Erythroblast (primary cell): ENCODE measurements at regions not wholly inside any gene's neighbourhood (a gene's known extent, or its start where the extent isn't known, plus 50 kb on each side); places are given as distances from the start of the nearest gene placed in this dataset.

ENCODE experiments used
- GATA1 ChIP-seq: IDR thresholded peaks from 2 replicates; pipeline ENCODE4 v1.6.1; 2011; ENCODE audit warnings: low read depth, mild to moderate bottlenecking, control low read depth, low read length, moderate library complexity
- POLR2A ChIP-seq: IDR thresholded peaks from 2 replicates; pipeline ENCODE4 v1.6.1; 2011; ENCODE audit warnings: mild to moderate bottlenecking, low read length

- TF ChIP-seq POLR2A, result no peak
- TF ChIP-seq GATA1, result no peak
Observed at GRCh38 chr6:165019681-165020080, 289.7 kb downstream of the C6orf118 start.
